ENCODE measurements at regions not wholly inside any gene's neighbourhood (a gene's known extent, or its start where the extent isn't known, plus 50 kb on each side); places are given as distances from the start of the nearest gene placed in this dataset.

- Histone ChIP-seq H2AFZ (ENCODE audit: low read depth, low read length, severe bottlenecking) (no peak overlapping the region), H3K27ac (ENCODE audit: low read depth, low read length) (no peak overlapping the region), H3F3A (ENCODE audit: insufficient read depth) (no peaks in the 10 kb centered on the region), H3K9me3 (ENCODE audit: insufficient read depth, low read length) (no peaks in the 10 kb centered on the region), H3K79me2 (ENCODE audit: insufficient read depth, low read length) (no peaks in the 10 kb centered on the region), H3K27me3 (ENCODE audit: low read length) (no peaks in the 10 kb centered on the region), H3K4me2 (ENCODE audit: low read depth, low read length, poor library complexity, severe bottlenecking) (no peak overlapping the region), H3K36me3 (ENCODE audit: low read length) (no peaks in the 10 kb centered on the region), H3K9me2 (replicated peaks; ENCODE audit: insufficient read depth, low read length) (no peaks in the 10 kb centered on the region), H3K4me3 (ENCODE audit: insufficient read depth, low read length, poor library complexity, severe bottlenecking) (no peak overlapping the region), H3K9ac (ENCODE audit: low read length) (no peak overlapping the region), H4K20me1 (ENCODE audit: low read depth, low read length) (no peaks in the 10 kb centered on the region)
- TF ChIP-seq EZH2phosphoT487 (conservative IDR thresholded peaks at IDR 0.05; ENCODE audit: low read length) (no peak), CTCF (IDR thresholded peaks at IDR 0.05; ENCODE audit: insufficient read depth, low read length, poor library complexity, severe bottlenecking) (no peak)
Observed at GRCh38 chrX:40514376-40514775, 66.4 kb upstream of the ATP6AP2 start.

GRCh38 chrX:40513835-40514234, 66.9 kb upstream of the ATP6AP2 start:
- Histone ChIP-seq H3K36me3 (ENCODE audit: low read length) (no peaks in the 10 kb centered on the region), H3K27me3 (ENCODE audit: low read length) (no peaks in the 10 kb centered on the region), H4K20me1 (ENCODE audit: low read depth, low read length) (no peaks in the 10 kb centered on the region), H2AFZ (ENCODE audit: low read depth, low read length, severe bottlenecking) (no peak overlapping the region), H3K9me3 (ENCODE audit: insufficient read depth, low read length) (no peaks in the 10 kb centered on the region), H3K9me2 (replicated peaks; ENCODE audit: insufficient read depth, low read length) (no peaks in the 10 kb centered on the region), H3K4me2 (ENCODE audit: low read depth, low read length, poor library complexity, severe bottlenecking) (no peak overlapping the region), H3K79me2 (ENCODE audit: insufficient read depth, low read length) (no peaks in the 10 kb centered on the region), H3K27ac (ENCODE audit: low read depth, low read length) (no peak overlapping the region), H3K4me3 (ENCODE audit: insufficient read depth, low read length, poor library complexity, severe bottlenecking) (no peak overlapping the region), H3K9ac (ENCODE audit: low read length) (no peak overlapping the region), H3F3A (ENCODE audit: insufficient read depth) (no peaks in the 10 kb centered on the region)
- no peak for TF ChIP-seq EZH2phosphoT487 (conservative IDR thresholded peaks at IDR 0.05; ENCODE audit: low read length)
- no peak for TF ChIP-seq CTCF (IDR thresholded peaks at IDR 0.05; ENCODE audit: insufficient read depth, low read length, poor library complexity, severe bottlenecking)

- no peak overlapping the region for H3K27ac ChIP-seq (ENCODE audit: low read depth, low read length)
- H3K27me3 ChIP-seq (ENCODE audit: low read length), result no peaks in the 10 kb centered on the region
- TF ChIP-seq EZH2phosphoT487 (conservative IDR thresholded peaks at IDR 0.05; ENCODE audit: low read length), result no peak
- TF ChIP-seq CTCF (IDR thresholded peaks at IDR 0.05; ENCODE audit: insufficient read depth, low read length, poor library complexity, severe bottlenecking), result no peak
- no peak overlapping the region for H2AFZ ChIP-seq (ENCODE audit: low read depth, low read length, severe bottlenecking)
- no peak overlapping the region for H3K4me3 ChIP-seq (ENCODE audit: insufficient read depth, low read length, poor library complexity, severe bottlenecking)
- no peaks in the 10 kb centered on the region for H3K9me2 ChIP-seq (replicated peaks; ENCODE audit: insufficient read depth, low read length)
- no peaks in the 10 kb centered on the region for H3K79me2 ChIP-seq (ENCODE audit: insufficient read depth, low read length)
- no peaks in the 10 kb centered on the region for H3K9me3 ChIP-seq (ENCODE audit: insufficient read depth, low read length)
- H3K9ac ChIP-seq (ENCODE audit: low read length), result no peak overlapping the region
- no peaks in the 10 kb centered on the region for H4K20me1 ChIP-seq (ENCODE audit: low read depth, low read length)
- no peaks in the 10 kb centered on the region for H3F3A ChIP-seq (ENCODE audit: insufficient read depth)
- H3K36me3 ChIP-seq (ENCODE audit: low read length), result no peaks in the 10 kb centered on the region
- no peak overlapping the region for H3K4me2 ChIP-seq (ENCODE audit: low read depth, low read length, poor library complexity, severe bottlenecking)
Observed at GRCh38 chrX:40513012-40513411, 67.8 kb upstream of the ATP6AP2 start.

- Histone ChIP-seq H3K27me3 (ENCODE audit: low read length) (no peaks in the 10 kb centered on the region), H3K9me3 (ENCODE audit: insufficient read depth, low read length) (no peaks in the 10 kb centered on the region), H2AFZ (ENCODE audit: low read depth, low read length, severe bottlenecking) (no peak overlapping the region), H3K4me3 (ENCODE audit: insufficient read depth, low read length, poor library complexity, severe bottlenecking) (no peak overlapping the region), H3K9ac (ENCODE audit: low read length) (no peak overlapping the region), H3F3A (ENCODE audit: insufficient read depth) (no peaks in the 10 kb centered on the region), H4K20me1 (ENCODE audit: low read depth, low read length) (no peaks in the 10 kb centered on the region), H3K27ac (ENCODE audit: low read depth, low read length) (no peak overlapping the region), H3K4me2 (ENCODE audit: low read depth, low read length, poor library complexity, severe bottlenecking) (no peak overlapping the region), H3K9me2 (replicated peaks; ENCODE audit: insufficient read depth, low read length) (no peaks in the 10 kb centered on the region), H3K79me2 (ENCODE audit: insufficient read depth, low read length) (no peaks in the 10 kb centered on the region), H3K36me3 (ENCODE audit: low read length) (no peaks in the 10 kb centered on the region)
- no peak for TF ChIP-seq EZH2phosphoT487 (conservative IDR thresholded peaks at IDR 0.05; ENCODE audit: low read length)
- TF ChIP-seq CTCF (IDR thresholded peaks at IDR 0.05; ENCODE audit: insufficient read depth, low read length, poor library complexity, severe bottlenecking), result no peak
Observed at GRCh38 chrX:40511258-40511657, 69.5 kb upstream of the ATP6AP2 start.

All from SU-DHL-6 (cell line).